SHP77 (cell line): ENCODE measurements at regions not wholly inside any gene's neighbourhood (a gene's known extent, or its start where the extent isn't known, plus 50 kb on each side); places are given as distances from the start of the nearest gene placed in this dataset.

Experiments
- DNase-seq, 2 experiments: peaks; one replicate each; lab custom pipeline; 2025; lab: John Stamatoyannopoulos, UW

- DNase-seq, result no peak
Observed at GRCh38 chr11:32204751-32205150, 113.9 kb downstream of the RCN1 start.

- DNase-seq, result no peak
Observed at GRCh38 chr11:32210556-32210955, 119.7 kb downstream of the RCN1 start.

- no peak for DNase-seq
Observed at GRCh38 chr11:32213223-32213622, 122.3 kb downstream of the RCN1 start.

GRCh38 chr11:32215157-32215556 is 124.3 kb downstream of the RCN1 start:
- no peak for DNase-seq

- no peak for DNase-seq
Observed at GRCh38 chr11:32216749-32217148, 125.9 kb downstream of the RCN1 start.

- DNase-seq, result no peak
Observed at GRCh38 chr11:32219320-32219719, 128.4 kb downstream of the RCN1 start.

- DNase-seq, result no peak
Observed at GRCh38 chr11:32221476-32222032, 130.7 kb downstream of the RCN1 start.

- no peak for DNase-seq
Observed at GRCh38 chr11:32224580-32224979, 133.7 kb downstream of the RCN1 start.

GRCh38 chr11:32225571-32226285 is 134.9 kb downstream of the RCN1 start:
- no peak for DNase-seq

GRCh38 chr11:32226480-32226879 is 135.6 kb downstream of the RCN1 start:
- DNase-seq, result no peak

GRCh38 chr11:32229576-32230240 is 138.8 kb downstream of the RCN1 start:
- no peak for DNase-seq

- peak in 1 of 2 experiments; percentile 11 for DNase-seq
Observed at GRCh38 chr11:32231909-32232493, 141.1 kb downstream of the RCN1 start.

GRCh38 chr11:32232516-32232915 is 141.6 kb downstream of the RCN1 start:
- no peak for DNase-seq

- no peak for DNase-seq
Observed at GRCh38 chr11:32233276-32233675, 142.4 kb downstream of the RCN1 start.

GRCh38 chr11:32233928-32234327 is 143.1 kb downstream of the RCN1 start:
- no peak for DNase-seq

- no peak for DNase-seq
Observed at GRCh38 chr11:32244453-32244852, 153.6 kb downstream of the RCN1 start.

- DNase-seq, result no peak
Observed at GRCh38 chr11:32253706-32254105, 162.8 kb downstream of the RCN1 start.

GRCh38 chr11:32255841-32256240 is 165.0 kb downstream of the RCN1 start:
- DNase-seq, result no peak

GRCh38 chr11:32256466-32256865 is 165.6 kb downstream of the RCN1 start:
- no peak for DNase-seq

GRCh38 chr11:32259641-32260081 is 168.8 kb downstream of the RCN1 start:
- no peak for DNase-seq

GRCh38 chr11:32262367-32262766 is 171.5 kb downstream of the RCN1 start:
- DNase-seq, result no peak

GRCh38 chr11:32265911-32266310 is 169.4 kb downstream of the WT1 start:
- DNase-seq, result no peak

GRCh38 chr11:32266601-32267000 is 168.7 kb downstream of the WT1 start:
- no peak for DNase-seq
